WI38 (cell line): ENCODE measurements at regions not wholly inside any gene's neighbourhood (a gene's known extent, or its start where the extent isn't known, plus 50 kb on each side); places are given as distances from the start of the nearest gene placed in this dataset.

Source experiments
- H3K4me3 ChIP-seq: 2 replicates; pipeline ENCODE4 v1.5.1; 2011; ENCODE audit warnings: low read depth, mild to moderate bottlenecking, control low read depth, low read length
- TF ChIP-seq, protein P1 (sequence below): IDR thresholded peaks from 2 replicates; pipeline ENCODE4 v1.5.1; 2012; ENCODE audit warnings: low read depth, mild to moderate bottlenecking, control low read depth, low read length

DNA sequence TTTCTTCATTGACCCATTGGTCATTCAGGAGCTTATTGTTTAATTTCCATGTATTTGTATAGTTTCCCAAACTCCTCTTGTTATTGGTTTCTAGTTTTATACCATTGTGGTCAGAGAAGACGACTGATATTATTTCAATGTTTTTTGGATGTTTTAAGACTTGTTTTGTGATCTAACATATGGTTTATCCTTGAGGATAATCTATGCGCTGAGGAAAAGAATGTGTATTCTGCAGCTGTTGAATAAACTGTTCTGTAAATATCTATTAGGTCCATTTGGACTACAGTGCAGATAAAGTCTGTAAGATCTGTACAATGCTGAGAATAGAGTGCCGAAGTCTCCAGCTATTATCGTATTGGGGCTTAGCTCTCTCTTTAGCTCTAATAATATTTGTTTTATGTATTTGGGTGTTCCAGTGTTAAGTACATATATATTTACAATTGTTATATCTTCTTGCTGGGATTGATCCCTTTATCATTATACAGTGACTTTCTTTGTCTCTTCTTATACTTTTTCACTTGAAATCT, 223.3 kb upstream of the ZNF217 start:
- TF ChIP-seq, protein P1, sequence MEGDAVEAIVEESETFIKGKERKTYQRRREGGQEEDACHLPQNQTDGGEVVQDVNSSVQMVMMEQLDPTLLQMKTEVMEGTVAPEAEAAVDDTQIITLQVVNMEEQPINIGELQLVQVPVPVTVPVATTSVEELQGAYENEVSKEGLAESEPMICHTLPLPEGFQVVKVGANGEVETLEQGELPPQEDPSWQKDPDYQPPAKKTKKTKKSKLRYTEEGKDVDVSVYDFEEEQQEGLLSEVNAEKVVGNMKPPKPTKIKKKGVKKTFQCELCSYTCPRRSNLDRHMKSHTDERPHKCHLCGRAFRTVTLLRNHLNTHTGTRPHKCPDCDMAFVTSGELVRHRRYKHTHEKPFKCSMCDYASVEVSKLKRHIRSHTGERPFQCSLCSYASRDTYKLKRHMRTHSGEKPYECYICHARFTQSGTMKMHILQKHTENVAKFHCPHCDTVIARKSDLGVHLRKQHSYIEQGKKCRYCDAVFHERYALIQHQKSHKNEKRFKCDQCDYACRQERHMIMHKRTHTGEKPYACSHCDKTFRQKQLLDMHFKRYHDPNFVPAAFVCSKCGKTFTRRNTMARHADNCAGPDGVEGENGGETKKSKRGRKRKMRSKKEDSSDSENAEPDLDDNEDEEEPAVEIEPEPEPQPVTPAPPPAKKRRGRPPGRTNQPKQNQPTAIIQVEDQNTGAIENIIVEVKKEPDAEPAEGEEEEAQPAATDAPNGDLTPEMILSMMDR = no peak

DNA sequence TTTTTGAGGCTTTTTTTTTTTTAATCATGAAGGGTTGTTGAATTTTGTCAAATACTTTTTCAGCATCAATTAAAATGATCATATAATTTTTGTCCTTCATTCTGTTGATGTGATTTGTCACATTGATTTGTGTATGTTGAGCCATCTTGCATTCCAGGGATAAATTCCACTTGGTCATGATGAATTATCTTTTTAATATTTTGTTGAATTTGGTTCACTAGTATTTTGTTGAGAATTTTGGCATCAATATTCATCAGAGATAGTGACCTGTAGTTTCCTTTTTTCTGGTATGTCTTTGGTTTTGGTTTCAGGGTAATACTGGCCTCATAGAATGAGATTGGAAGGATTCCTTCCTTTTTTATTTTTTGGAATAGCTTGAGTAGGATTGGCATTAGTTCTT, 221.9 kb upstream of the ZNF217 start:
- TF ChIP-seq, protein P1 = no peak
- H3K4me3 ChIP-seq = no peak overlapping the region

More for the DNA sequence above, 223.3 kb upstream of the ZNF217 start:
- no peak overlapping the region for H3K4me3 ChIP-seq

DNA sequence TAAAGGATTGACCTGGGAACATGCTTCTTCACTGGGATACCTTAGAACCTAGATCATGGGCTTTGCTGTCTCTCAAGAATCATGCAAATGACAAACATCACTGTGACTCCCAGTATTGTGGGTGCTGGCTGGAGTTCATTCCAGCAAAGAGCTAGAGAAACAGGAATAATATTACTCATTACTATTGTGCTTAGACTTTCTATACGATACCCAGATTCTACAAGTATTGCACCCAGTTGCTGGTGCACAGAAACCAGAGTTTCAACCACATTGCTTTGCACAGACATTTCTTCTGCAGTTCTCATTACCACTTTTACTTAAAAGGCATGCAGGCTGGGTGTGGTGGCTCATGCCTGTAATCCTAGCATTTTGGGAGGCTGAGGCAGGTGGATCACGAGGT, 220.4 kb upstream of the ZNF217 start:
- TF ChIP-seq, protein P1 = no peak

DNA sequence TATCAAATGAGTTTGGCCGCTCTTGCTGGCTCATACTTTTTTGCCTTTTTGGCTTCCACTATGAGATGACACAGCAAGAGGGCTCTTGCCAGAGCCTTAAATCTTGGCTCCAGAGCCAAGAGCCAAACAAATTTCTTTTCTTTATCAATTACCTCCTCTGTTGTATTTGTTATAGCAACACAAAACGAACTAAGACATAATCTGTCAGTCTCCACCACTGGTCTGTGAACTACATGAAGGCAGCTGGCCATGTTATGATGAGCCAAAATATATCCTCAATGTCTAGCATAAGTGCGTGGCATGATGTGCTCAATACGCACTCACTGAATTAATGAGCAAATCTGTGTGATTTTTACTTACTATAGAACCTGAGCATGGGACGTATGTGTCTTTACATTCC, 220.0 kb upstream of the ZNF217 start:
- TF ChIP-seq, protein P1 = no peak
- no peak overlapping the region for H3K4me3 ChIP-seq

More for the DNA sequence above, 220.4 kb upstream of the ZNF217 start:
- H3K4me3 ChIP-seq = no peak overlapping the region

DNA sequence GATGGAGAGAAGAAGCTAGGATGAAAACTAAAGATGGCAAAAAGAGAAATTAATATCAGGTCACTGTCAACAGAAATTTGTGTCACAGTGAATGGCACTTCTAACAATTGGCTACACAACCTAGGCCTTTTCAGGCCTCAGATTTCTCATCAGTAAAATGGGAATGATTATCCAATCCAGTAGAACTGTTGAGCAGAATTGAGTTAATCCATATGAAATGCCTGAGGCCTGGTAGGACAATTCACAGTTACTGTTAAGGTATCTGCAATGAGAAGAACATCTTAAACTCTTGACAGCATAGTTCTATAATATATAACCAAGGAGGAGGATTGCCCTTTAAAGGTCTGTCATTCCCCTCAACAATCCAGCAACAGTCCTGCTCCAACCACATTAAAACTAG, 217.9 kb upstream of the ZNF217 start:
- TF ChIP-seq, protein P1 = no peak
- no peak overlapping the region for H3K4me3 ChIP-seq

DNA sequence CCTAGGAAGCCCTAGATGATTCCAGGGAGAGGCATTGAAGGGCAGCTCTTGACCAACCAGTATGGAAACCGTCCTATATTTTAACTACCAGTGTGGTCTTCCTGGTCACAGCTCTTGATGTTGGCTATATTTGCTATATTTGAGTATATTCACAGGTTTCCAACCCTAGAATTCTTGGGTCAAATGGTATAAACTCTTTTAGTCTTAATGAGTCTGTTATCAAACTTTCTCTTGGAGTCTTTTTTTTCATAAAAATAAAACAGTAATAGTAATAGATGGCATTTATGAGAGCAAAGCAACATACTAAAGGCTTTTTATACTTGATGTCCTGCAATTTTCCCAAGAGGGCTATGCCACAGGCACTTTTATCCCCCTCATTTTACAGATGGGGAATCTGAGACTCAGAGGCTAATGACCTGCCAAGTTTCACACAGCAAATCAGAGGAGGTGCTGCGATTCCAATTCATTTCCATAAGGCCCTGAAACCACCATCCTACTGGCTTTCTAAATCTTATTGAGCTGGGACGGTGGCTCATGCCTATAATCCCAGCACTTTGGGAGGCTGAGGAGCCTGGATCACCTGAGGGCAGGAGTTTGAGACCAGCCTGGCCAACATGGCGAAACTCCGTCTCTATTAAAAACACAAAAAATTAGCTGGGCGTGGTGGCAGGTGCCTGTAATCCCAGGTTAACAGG, 217.2 kb upstream of the ZNF217 start:
- no peak overlapping the region for H3K4me3 ChIP-seq
- TF ChIP-seq, protein P1 = no peak

DNA sequence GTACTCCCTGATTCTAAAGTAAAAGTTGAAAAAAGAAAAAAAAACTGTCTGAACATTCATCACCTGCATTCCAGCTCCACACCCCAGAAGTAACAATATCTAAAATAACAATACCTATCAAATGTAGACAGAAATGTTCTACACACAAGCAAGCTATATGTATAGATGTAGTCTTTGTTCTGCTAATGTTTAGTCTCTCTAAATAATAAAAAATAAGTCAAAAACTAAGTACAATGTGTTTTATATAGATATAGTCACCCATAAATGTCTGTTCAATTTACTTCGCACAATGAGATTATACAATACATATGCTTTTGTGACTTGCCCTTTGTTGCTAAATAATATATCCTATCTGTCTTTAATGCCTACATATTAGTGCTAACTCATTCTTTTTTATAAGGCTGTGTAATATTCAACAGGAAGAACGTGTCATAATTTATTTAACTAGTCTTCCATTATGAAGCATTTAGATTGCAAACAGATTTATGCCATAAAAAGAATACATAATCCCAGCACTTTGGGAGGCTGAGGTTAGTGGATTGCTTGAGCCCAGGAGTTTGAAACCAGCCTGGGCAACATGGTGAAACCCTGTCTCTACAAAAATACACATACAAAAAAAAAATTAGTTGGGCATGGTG, 216.2 kb upstream of the ZNF217 start:
- H3K4me3 ChIP-seq = no peak overlapping the region
- TF ChIP-seq, protein P1 = no peak
